Ascending aorta (tissue), 2 donors: ENCODE measurements at regions not wholly inside any gene's neighbourhood (a gene's known extent, or its start where the extent isn't known, plus 50 kb on each side); places are given as distances from the start of the nearest gene placed in this dataset.

Experiments
- DNase-seq, 2 donors: peaks; one replicate each; pipeline ENCODE4 v3.0.0-alpha.2; 2019; ENCODE audit warnings: low spot score in 2 of 2
- H3K27ac ChIP-seq, 2 donors: fragments of 200-600 bp; sonication (generic); one replicate each; pipeline ENCODE4 v1.5.1; 2016 to 2017; ENCODE audit warnings: mild to moderate bottlenecking in 1 of 2
- H3K27me3 ChIP-seq: fragments of 200-600 bp; sonication (generic); one replicate; pipeline ENCODE4 v1.5.1; 2017
- H3K36me3 ChIP-seq, 2 donors: fragments of 200-600 bp; sonication (generic); one replicate each; pipeline ENCODE4 v1.5.1; 2016
- H3K4me1 ChIP-seq, 2 donors: fragments of 200-600 bp; sonication (generic); one replicate each; pipeline ENCODE4 v1.5.1; 2016 to 2017; ENCODE audit warnings: mild to moderate bottlenecking in 1 of 2
- H3K4me3 ChIP-seq, 2 donors: fragments of 200-600 bp; sonication (generic); one replicate each; pipeline ENCODE4 v1.5.1; 2016 to 2017; ENCODE audit warnings: mild to moderate bottlenecking in 1 of 2
- H3K9me3 ChIP-seq, 2 donors: fragments of 200-600 bp; sonication (generic); one replicate each; pipeline ENCODE4 v1.5.1; 2016
- intact Hi-C: fragments of 100-400 bp; cut with DNase I; formaldehyde crosslinking; loops from one replicate; pipeline ENCODE4 v1.15.1; 2023
- TF ChIP-seq, protein P1 (sequence below), 3 experiments: fragments of 200-600 bp in 2 of 3; fragments of 450-650 bp in 1 of 3; sonication (generic) in 2 of 3; IDR thresholded peaks; one replicate each; pipeline ENCODE4 v1.5.1; 2016 to 2019; ENCODE audit warnings: antibody characterized with exemption in 3 of 3, mild to moderate bottlenecking in 1 of 3, moderate library complexity in 1 of 3

DNA sequence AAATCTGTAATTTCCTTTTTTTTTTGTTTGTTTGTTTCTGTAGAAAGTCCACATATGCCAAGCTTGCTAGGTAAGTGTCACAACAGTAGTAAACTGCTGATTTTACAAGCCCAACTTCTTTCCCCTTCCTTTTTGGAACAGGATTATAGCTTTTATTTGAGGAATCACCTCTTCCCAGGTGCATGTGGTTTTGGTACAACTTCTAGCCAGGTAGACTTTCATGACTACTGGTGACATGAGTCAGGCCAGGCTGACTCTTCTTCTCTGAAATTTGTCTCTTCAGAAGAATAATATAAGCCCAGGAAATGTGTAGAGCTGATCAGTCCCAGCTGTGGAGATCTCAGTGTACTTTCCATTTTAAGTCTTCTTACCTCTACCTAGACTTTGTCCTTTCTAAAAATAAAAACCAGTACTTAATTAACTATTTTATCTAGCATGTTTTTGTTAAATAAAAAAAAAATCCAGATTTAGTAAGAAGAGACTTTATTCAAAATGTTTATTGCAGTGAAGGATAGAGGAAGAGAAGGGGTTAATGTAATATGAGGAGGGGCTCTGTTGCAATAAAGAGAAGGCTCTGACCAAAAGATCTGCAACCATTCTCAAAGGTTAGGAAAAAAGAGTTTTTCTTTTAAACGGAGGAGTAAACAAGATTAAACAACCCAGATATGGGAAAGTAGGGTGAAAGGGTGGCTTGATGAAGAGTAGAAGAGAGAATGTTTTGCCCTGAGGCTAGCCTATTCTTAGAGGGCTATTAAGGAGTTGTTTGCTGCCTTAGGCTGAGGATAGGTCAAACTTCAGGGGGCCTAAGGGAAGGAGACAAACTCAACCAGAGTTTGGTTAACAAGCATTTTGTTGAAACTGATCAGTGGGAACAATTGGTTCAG is 664.2 kb downstream of the SORCS1 start:
- DNase-seq = no peak
- Histone ChIP-seq H3K4me1 (no peaks in the 10 kb centered on the region), H3K27ac (no peak overlapping the region), H3K4me3 (no peak overlapping the region), H3K27me3 (no peaks in the 10 kb centered on the region), H3K9me3 (no peaks in the 10 kb centered on the region), H3K36me3 (no peaks in the 10 kb centered on the region)
- intact Hi-C loops = no loop called here
- TF ChIP-seq, protein P1, sequence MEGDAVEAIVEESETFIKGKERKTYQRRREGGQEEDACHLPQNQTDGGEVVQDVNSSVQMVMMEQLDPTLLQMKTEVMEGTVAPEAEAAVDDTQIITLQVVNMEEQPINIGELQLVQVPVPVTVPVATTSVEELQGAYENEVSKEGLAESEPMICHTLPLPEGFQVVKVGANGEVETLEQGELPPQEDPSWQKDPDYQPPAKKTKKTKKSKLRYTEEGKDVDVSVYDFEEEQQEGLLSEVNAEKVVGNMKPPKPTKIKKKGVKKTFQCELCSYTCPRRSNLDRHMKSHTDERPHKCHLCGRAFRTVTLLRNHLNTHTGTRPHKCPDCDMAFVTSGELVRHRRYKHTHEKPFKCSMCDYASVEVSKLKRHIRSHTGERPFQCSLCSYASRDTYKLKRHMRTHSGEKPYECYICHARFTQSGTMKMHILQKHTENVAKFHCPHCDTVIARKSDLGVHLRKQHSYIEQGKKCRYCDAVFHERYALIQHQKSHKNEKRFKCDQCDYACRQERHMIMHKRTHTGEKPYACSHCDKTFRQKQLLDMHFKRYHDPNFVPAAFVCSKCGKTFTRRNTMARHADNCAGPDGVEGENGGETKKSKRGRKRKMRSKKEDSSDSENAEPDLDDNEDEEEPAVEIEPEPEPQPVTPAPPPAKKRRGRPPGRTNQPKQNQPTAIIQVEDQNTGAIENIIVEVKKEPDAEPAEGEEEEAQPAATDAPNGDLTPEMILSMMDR (IDR thresholded peaks at IDR 0.05) = no peak

DNA sequence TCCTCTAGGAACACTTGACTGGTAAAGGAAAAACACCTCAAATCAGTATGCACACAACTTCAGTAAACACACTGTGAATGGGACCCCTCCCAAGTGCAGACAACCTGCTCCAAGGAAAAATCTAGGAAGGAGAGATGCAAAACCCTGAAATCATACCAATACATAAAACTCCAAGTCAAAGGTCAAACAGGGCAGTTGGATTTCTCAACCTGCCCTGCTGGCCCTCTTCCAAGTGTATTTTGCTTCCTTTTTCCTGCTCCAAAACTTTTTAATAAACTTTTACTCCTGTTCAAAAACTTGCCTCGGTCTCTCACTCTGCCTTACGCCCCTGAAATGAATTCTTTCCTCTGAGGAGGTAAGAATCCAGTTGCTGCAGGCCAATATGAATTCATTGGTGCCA is 665.1 kb downstream of the SORCS1 start:
- Histone ChIP-seq H3K36me3 (no peaks in the 10 kb centered on the region), H3K27ac (no peak overlapping the region), H3K9me3 (no peaks in the 10 kb centered on the region), H3K4me3 (no peak overlapping the region), H3K27me3 (no peaks in the 10 kb centered on the region), H3K4me1 (no peaks in the 10 kb centered on the region)
- TF ChIP-seq, protein P1 (IDR thresholded peaks at IDR 0.05) = no peak
- no peak for DNase-seq
- intact Hi-C loops = no loop called here

DNA sequence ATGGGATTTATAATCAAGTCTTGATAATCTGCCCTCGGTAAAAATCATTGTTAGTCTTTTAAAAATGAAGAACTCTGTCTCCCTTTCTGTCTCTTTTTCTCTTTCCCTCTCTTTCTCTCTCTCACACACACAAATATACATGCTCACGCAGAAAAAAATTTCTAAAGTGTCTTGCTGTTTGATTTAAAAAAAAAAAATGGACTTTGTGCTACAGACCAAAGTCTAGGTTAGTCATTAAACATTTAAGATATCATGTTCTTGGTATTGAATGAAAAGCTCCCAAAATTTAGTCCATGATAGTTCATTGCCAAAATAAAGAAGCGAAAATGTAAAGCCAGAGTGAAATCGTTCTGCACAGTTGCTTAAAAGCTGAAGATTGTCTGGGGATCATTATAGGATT is 665.8 kb downstream of the SORCS1 start:
- Histone ChIP-seq H3K9me3 (no peaks in the 10 kb centered on the region), H3K4me1 (no peaks in the 10 kb centered on the region), H3K36me3 (no peaks in the 10 kb centered on the region), H3K4me3 (no peak overlapping the region), H3K27ac (no peak overlapping the region), H3K27me3 (no peaks in the 10 kb centered on the region)
- DNase-seq = no peak
- TF ChIP-seq, protein P1 (IDR thresholded peaks at IDR 0.05) = no peak
- intact Hi-C loops = no loop called here

DNA sequence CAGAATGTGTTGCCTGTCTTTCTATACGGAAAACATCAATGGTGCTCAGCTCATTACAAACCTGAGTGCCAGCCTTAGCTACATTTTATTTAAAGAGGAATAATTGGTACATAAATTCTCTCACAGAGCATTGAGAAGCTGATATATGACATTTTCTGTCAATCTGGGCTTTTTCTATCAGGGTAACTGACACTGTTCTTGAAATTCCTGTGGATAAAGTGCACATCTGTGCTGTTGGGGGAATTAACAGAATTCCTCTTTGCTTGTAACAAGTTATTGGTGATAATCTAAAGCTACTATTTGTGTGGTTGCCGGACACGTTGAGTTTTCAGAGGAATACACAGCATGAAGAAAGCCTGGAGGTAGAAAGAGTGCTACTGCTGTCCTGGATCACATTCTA is 668.6 kb downstream of the SORCS1 start:
- no peaks in the 10 kb centered on the region for H3K27me3 ChIP-seq
- H3K36me3 ChIP-seq = no peaks in the 10 kb centered on the region
- no peaks in the 10 kb centered on the region for H3K4me1 ChIP-seq
- no peak overlapping the region for H3K4me3 ChIP-seq
- no peaks in the 10 kb centered on the region for H3K9me3 ChIP-seq
- H3K27ac ChIP-seq = no peak overlapping the region
- intact Hi-C loops = no loop called here
- TF ChIP-seq, protein P1 (IDR thresholded peaks at IDR 0.05) = no peak
- no peak for DNase-seq

DNA sequence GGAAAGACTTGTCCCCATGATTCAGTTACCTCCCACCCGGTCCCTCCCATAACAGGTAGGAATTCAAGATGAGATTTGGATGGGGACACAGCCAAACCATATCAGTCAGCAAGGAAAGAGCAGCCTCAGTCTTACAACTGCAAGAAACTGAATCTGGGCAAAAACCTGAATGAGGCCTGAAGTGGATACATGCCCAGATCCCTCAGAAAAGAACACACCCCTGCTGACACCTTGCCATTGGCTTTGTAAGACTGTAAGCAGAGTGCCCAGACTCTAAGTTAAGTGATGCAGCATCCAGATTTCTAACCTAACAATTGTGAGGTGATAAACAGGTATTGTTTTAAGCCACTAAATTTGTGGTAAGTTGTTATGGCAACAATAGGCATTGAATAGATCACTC is 670.8 kb downstream of the SORCS1 start:
- no peaks in the 10 kb centered on the region for H3K27me3 ChIP-seq

More for the DNA sequence above, 670.8 kb downstream of the SORCS1 start:
- DNase-seq = no peak
- intact Hi-C loops = no loop called here
- Histone ChIP-seq H3K4me1 (no peaks in the 10 kb centered on the region), H3K27ac (no peak overlapping the region), H3K36me3 (no peaks in the 10 kb centered on the region), H3K9me3 (no peaks in the 10 kb centered on the region), H3K4me3 (no peak overlapping the region)
- TF ChIP-seq, protein P1 (IDR thresholded peaks at IDR 0.05) = no peak
